ENCODE measurements at regions not wholly inside any gene's neighbourhood (a gene's known extent, or its start where the extent isn't known, plus 50 kb on each side); places are given as distances from the start of the nearest gene placed in this dataset.
A peak's percentile ranks its signal among the peaks of the same experiment; 100 is the strongest.

DNA sequence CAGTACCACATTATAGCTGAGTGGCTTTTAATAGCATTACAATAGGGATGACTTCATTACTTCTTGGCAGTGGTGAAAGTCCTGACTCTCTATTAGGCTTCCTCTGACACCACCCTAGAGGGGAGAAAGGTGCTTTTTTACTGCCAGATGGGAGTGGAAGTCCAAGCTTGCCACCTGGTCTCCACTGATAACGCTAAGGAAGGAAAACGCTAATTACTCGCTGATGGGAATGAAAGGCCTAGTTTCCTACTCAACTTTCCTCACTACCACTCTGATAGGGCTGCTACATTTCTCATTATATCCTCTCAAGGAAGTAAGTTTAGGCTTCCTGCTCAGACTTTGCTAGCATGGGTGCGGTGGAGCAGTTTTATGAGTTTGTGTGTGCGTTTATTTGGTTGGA is 62.3 kb upstream of the PAGE3 start:
- WGBS (ENCODE audit: insufficient coverage): 27% methylated on average over 3 of the region's 5 CpGs
- Histone ChIP-seq H3K4me3 (ENCODE audit: control insufficient read depth in 1 of 7, extremely low read depth in 1 of 7, insufficient read depth in 4 of 7, low read depth in 2 of 7, low read length in 6 of 7) (no peak overlapping the region), H3K36me3 (ENCODE audit: control insufficient read depth in 4 of 4, insufficient read depth in 4 of 4, low read length in 3 of 4) (no peaks in the 10 kb centered on the region), H3K9me3 (ENCODE audit: control extremely low read depth in 1 of 5, control insufficient read depth in 4 of 5, insufficient read depth in 2 of 5, low read depth in 1 of 5, low read length in 4 of 5) (peaks cover 0 to 4% (median 0%) of the 10 kb centered on the region in 5 experiments), H3K4me1 (ENCODE audit: control extremely low read depth in 1 of 4, control insufficient read depth in 4 of 4, insufficient read depth in 4 of 4, low read length in 3 of 4) (no peaks in the 10 kb centered on the region), H3K27me3 (replicated peaks in 2 of 5; ENCODE audit: control insufficient read depth in 4 of 5, insufficient read depth in 5 of 5, low read length in 4 of 5) (no peaks in the 10 kb centered on the region), H3K27ac (ENCODE audit: insufficient read depth in 1 of 2, low read depth in 1 of 2, low read length in 2 of 2, poor library complexity in 1 of 2, severe bottlenecking in 2 of 2) (no peak overlapping the region)
- peak in 1 of 3 donors; percentile 19 for DNase-seq
- ChIA-PET CTCF (no interaction called here), POLR2A (no interaction called here)

DNA sequence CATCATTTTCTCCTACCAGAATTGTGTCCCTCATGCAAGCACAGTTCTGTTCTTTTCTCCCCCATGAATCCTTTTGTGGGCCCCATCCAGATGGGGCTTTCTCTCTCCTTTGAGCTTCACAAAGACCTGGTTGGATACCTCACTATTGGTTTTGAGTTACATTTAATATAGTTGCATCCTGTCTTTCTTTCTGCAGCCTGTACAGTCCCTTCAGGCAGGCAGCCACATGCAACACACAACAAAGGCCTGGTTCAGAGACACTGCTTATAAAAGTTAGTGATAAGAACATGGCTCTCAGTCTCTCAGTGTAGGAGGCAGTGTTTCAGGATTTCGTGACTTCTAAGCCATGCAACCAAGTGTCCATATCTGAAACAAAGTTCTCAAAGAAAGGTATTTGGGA is 70.6 kb upstream of the PAGE3 start:
- Histone ChIP-seq H3K27ac (ENCODE audit: insufficient read depth in 1 of 2, low read depth in 1 of 2, low read length in 2 of 2, poor library complexity in 1 of 2, severe bottlenecking in 2 of 2) (no peak overlapping the region), H3K4me3 (ENCODE audit: control insufficient read depth in 1 of 7, extremely low read depth in 1 of 7, insufficient read depth in 4 of 7, low read depth in 2 of 7, low read length in 6 of 7) (no peak overlapping the region), H3K36me3 (ENCODE audit: control insufficient read depth in 4 of 4, insufficient read depth in 4 of 4, low read length in 3 of 4) (no peaks in the 10 kb centered on the region), H3K4me1 (ENCODE audit: control extremely low read depth in 1 of 4, control insufficient read depth in 4 of 4, insufficient read depth in 4 of 4, low read length in 3 of 4) (no peaks in the 10 kb centered on the region), H3K27me3 (replicated peaks in 2 of 5; ENCODE audit: control insufficient read depth in 4 of 5, insufficient read depth in 5 of 5, low read length in 4 of 5) (no peaks in the 10 kb centered on the region), H3K9me3 (ENCODE audit: control extremely low read depth in 1 of 5, control insufficient read depth in 4 of 5, insufficient read depth in 2 of 5, low read depth in 1 of 5, low read length in 4 of 5) (no peaks in the 10 kb centered on the region)
- ChIA-PET CTCF (no interaction called here), POLR2A (no interaction called here)
- DNase-seq: no peak
- 71% methylated on average over 1 of the region's 1 CpG for WGBS (ENCODE audit: insufficient coverage)

GRCh38 chrX:55336176-55336575 is 71.5 kb upstream of the PAGE3 start:
- no peaks in the 10 kb centered on the region for H3K4me1 ChIP-seq (ENCODE audit: control extremely low read depth in 1 of 4, control insufficient read depth in 4 of 4, insufficient read depth in 4 of 4, low read length in 3 of 4)
- POLR2A ChIA-PET: no interaction called here
- no peak overlapping the region for H3K27ac ChIP-seq (ENCODE audit: insufficient read depth in 1 of 2, low read depth in 1 of 2, low read length in 2 of 2, poor library complexity in 1 of 2, severe bottlenecking in 2 of 2)
- no peak overlapping the region for H3K4me3 ChIP-seq (ENCODE audit: control insufficient read depth in 1 of 7, extremely low read depth in 1 of 7, insufficient read depth in 4 of 7, low read depth in 2 of 7, low read length in 6 of 7)
- no peaks in the 10 kb centered on the region for H3K36me3 ChIP-seq (ENCODE audit: control insufficient read depth in 4 of 4, insufficient read depth in 4 of 4, low read length in 3 of 4)
- DNase-seq: no peak
- CTCF ChIA-PET: no interaction called here
- H3K9me3 ChIP-seq (ENCODE audit: control extremely low read depth in 1 of 5, control insufficient read depth in 4 of 5, insufficient read depth in 2 of 5, low read depth in 1 of 5, low read length in 4 of 5): no peaks in the 10 kb centered on the region
- H3K27me3 ChIP-seq (replicated peaks in 2 of 5; ENCODE audit: control insufficient read depth in 4 of 5, insufficient read depth in 5 of 5, low read length in 4 of 5): no peaks in the 10 kb centered on the region

DNA sequence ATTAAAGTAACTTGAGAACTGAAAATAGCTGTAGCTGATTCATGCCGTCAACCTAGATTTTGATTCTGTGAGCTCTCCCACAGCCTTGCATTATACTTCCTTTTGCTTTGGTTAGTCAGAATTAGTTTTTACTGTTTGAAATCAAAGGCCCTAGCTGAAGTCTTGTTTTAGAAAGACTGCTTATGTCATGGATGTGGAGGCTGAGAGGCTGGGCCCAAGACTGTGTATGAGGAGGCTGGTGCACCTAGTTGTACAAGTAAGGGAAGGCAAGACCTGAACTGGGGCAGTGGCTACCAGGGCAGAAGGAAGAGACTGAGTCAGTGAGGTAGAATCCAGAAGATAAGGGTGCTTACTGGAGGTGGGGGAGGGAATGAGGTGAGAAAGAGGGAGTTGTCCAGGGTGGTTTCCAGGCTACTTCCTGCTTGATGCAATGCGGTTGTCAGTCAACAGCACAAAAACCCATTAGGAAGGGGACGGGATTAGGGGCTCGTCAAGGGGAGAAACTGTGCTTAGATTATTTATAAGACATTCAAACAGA is 76.2 kb upstream of the PAGE3 start:
- H3K27ac ChIP-seq (ENCODE audit: insufficient read depth in 1 of 2, low read depth in 1 of 2, low read length in 2 of 2, poor library complexity in 1 of 2, severe bottlenecking in 2 of 2): no peak overlapping the region
- no peaks in the 10 kb centered on the region for H3K9me3 ChIP-seq (ENCODE audit: control extremely low read depth in 1 of 5, control insufficient read depth in 4 of 5, insufficient read depth in 2 of 5, low read depth in 1 of 5, low read length in 4 of 5)
- CTCF ChIA-PET: no interaction called here
- POLR2A ChIA-PET: no interaction called here
- H3K36me3 ChIP-seq (ENCODE audit: control insufficient read depth in 4 of 4, insufficient read depth in 4 of 4, low read length in 3 of 4): no peaks in the 10 kb centered on the region
- 100% methylated on average over 4 of the region's 4 CpGs for WGBS (ENCODE audit: insufficient coverage)
- no peak overlapping the region for H3K4me3 ChIP-seq (ENCODE audit: control insufficient read depth in 1 of 7, extremely low read depth in 1 of 7, insufficient read depth in 4 of 7, low read depth in 2 of 7, low read length in 6 of 7)
- H3K27me3 ChIP-seq (replicated peaks in 2 of 5; ENCODE audit: control insufficient read depth in 4 of 5, insufficient read depth in 5 of 5, low read length in 4 of 5): no peaks in the 10 kb centered on the region
- peaks cover 0 to 6% (median 0%) of the 10 kb centered on the region in 4 experiments for H3K4me1 ChIP-seq (ENCODE audit: control extremely low read depth in 1 of 4, control insufficient read depth in 4 of 4, insufficient read depth in 4 of 4, low read length in 3 of 4)
- no peak for DNase-seq

GRCh38 chrX:55342533-55343501 is 78.1 kb upstream of the PAGE3 start:
- 55% methylated on average over 15 of the region's 21 CpGs for WGBS (ENCODE audit: insufficient coverage)
- peaks cover 0 to 6% (median 0%) of the 10 kb centered on the region in 4 experiments for H3K4me1 ChIP-seq (ENCODE audit: control extremely low read depth in 1 of 4, control insufficient read depth in 4 of 4, insufficient read depth in 4 of 4, low read length in 3 of 4)
- ChIA-PET POLR2A (no interaction called here), CTCF (no interaction called here)
- DNase-seq: peak; percentile 23 to 69 (median 65)
- H3K4me3 ChIP-seq (ENCODE audit: control insufficient read depth in 1 of 7, extremely low read depth in 1 of 7, insufficient read depth in 4 of 7, low read depth in 2 of 7, low read length in 6 of 7): peak overlapping the region in 2 of 7 experiments; percentile 29 to 65
- no peaks in the 10 kb centered on the region for H3K9me3 ChIP-seq (ENCODE audit: control extremely low read depth in 1 of 5, control insufficient read depth in 4 of 5, insufficient read depth in 2 of 5, low read depth in 1 of 5, low read length in 4 of 5)
- no peaks in the 10 kb centered on the region for H3K36me3 ChIP-seq (ENCODE audit: control insufficient read depth in 4 of 4, insufficient read depth in 4 of 4, low read length in 3 of 4)
- H3K27me3 ChIP-seq (replicated peaks in 2 of 5; ENCODE audit: control insufficient read depth in 4 of 5, insufficient read depth in 5 of 5, low read length in 4 of 5): no peaks in the 10 kb centered on the region
- no peak overlapping the region for H3K27ac ChIP-seq (ENCODE audit: insufficient read depth in 1 of 2, low read depth in 1 of 2, low read length in 2 of 2, poor library complexity in 1 of 2, severe bottlenecking in 2 of 2)

- H3K4me3 ChIP-seq (ENCODE audit: control insufficient read depth in 1 of 7, extremely low read depth in 1 of 7, insufficient read depth in 4 of 7, low read depth in 2 of 7, low read length in 6 of 7): no peak overlapping the region
- peaks cover 0 to 3% (median 0%) of the 10 kb centered on the region in 5 experiments for H3K9me3 ChIP-seq (ENCODE audit: control extremely low read depth in 1 of 5, control insufficient read depth in 4 of 5, insufficient read depth in 2 of 5, low read depth in 1 of 5, low read length in 4 of 5)
- no peaks in the 10 kb centered on the region for H3K4me1 ChIP-seq (ENCODE audit: control extremely low read depth in 1 of 4, control insufficient read depth in 4 of 4, insufficient read depth in 4 of 4, low read length in 3 of 4)
- no peaks in the 10 kb centered on the region for H3K27me3 ChIP-seq (replicated peaks in 2 of 5; ENCODE audit: control insufficient read depth in 4 of 5, insufficient read depth in 5 of 5, low read length in 4 of 5)
- POLR2A ChIA-PET: no interaction called here
- H3K27ac ChIP-seq (ENCODE audit: insufficient read depth in 1 of 2, low read depth in 1 of 2, low read length in 2 of 2, poor library complexity in 1 of 2, severe bottlenecking in 2 of 2): no peak overlapping the region
- no peak for DNase-seq
- WGBS (ENCODE audit: insufficient coverage): 77% methylated on average over 6 of the region's 6 CpGs
- H3K36me3 ChIP-seq (ENCODE audit: control insufficient read depth in 4 of 4, insufficient read depth in 4 of 4, low read length in 3 of 4): no peaks in the 10 kb centered on the region
- CTCF ChIA-PET: no interaction called here
Measured at GRCh38 chrX:55356609-55357008, 91.9 kb upstream of the PAGE3 start.

DNA sequence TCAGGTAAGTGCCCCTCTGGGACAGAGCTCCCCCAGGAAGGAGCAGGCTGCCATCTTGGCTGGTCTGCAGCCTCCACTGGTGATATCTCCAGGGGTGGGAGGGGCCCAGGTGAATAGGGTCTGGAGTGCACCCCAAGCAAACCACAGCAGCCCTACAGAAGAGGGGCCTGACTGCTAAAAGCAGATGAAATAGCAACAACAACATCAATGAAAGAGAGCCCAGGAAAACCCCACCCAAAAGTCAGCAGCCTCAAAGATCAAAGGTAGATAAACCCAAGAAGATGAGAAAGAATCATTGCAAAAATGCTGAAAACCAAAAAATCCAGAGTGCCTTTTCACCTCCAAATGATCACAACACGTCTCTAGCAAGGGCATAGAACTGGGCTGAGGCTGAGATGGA is 92.5 kb upstream of the PAGE3 start:
- CTCF ChIA-PET: no interaction called here
- POLR2A ChIA-PET: no interaction called here
- Histone ChIP-seq H3K4me1 (ENCODE audit: control extremely low read depth in 1 of 4, control insufficient read depth in 4 of 4, insufficient read depth in 4 of 4, low read length in 3 of 4) (no peaks in the 10 kb centered on the region), H3K27me3 (replicated peaks in 2 of 5; ENCODE audit: control insufficient read depth in 4 of 5, insufficient read depth in 5 of 5, low read length in 4 of 5) (no peaks in the 10 kb centered on the region), H3K27ac (ENCODE audit: insufficient read depth in 1 of 2, low read depth in 1 of 2, low read length in 2 of 2, poor library complexity in 1 of 2, severe bottlenecking in 2 of 2) (no peak overlapping the region), H3K9me3 (ENCODE audit: control extremely low read depth in 1 of 5, control insufficient read depth in 4 of 5, insufficient read depth in 2 of 5, low read depth in 1 of 5, low read length in 4 of 5) (peaks cover 0 to 3% (median 0%) of the 10 kb centered on the region in 5 experiments), H3K4me3 (ENCODE audit: control insufficient read depth in 1 of 7, extremely low read depth in 1 of 7, insufficient read depth in 4 of 7, low read depth in 2 of 7, low read length in 6 of 7) (no peak overlapping the region), H3K36me3 (ENCODE audit: control insufficient read depth in 4 of 4, insufficient read depth in 4 of 4, low read length in 3 of 4) (no peaks in the 10 kb centered on the region)
- WGBS (ENCODE audit: insufficient coverage): 60% methylated on average over 1 of the region's 1 CpG
- no peak for DNase-seq

Measured in common myeloid progenitor, CD34-positive (primary cell).